ENCODE measurements at regions not wholly inside any gene's neighbourhood (a gene's known extent, or its start where the extent isn't known, plus 50 kb on each side); places are given as distances from the start of the nearest gene placed in this dataset.

GRCh38 chr3:102714567-102714966 lies 279.8 kb downstream of the ZPLD1 start:
- no peak overlapping the region for H3K4me2 ChIP-seq
- no peaks in the 10 kb centered on the region for H3K9me2 ChIP-seq (replicated peaks; ENCODE audit: insufficient read depth)
- H3K4me1 ChIP-seq (ENCODE audit: insufficient read depth): no peaks in the 10 kb centered on the region
- H3K79me2 ChIP-seq: no peaks in the 10 kb centered on the region
- no peak overlapping the region for H2AFZ ChIP-seq
- no peaks in the 10 kb centered on the region for H3K36me3 ChIP-seq (replicated peaks; ENCODE audit: insufficient read depth, low read depth)
- WGBS (ENCODE audit: low lambda C conversion rate, missing lambda C conversion rate): 81% methylated on average over 3 of the region's 3 CpGs
- H3K4me3 ChIP-seq: no peak overlapping the region
- H4K20me1 ChIP-seq (ENCODE audit: insufficient read depth, poor library complexity, severe bottlenecking): no peaks in the 10 kb centered on the region
- no peaks in the 10 kb centered on the region for H3K9me3 ChIP-seq (ENCODE audit: low read depth)
- TF ChIP-seq CTCF (IDR thresholded peaks at IDR 0.05; ENCODE audit: poor library complexity) (no peak), EZH2phosphoT487 (IDR thresholded peaks at IDR 0.05; ENCODE audit: low read depth, severe bottlenecking, unreplicated experiment) (no peak), EZH2 (IDR thresholded peaks at IDR 0.05; ENCODE audit: borderline replicate concordance) (no peak)
- no peak for DNase-seq (ENCODE audit: low spot score)
- no peak overlapping the region for H3K27ac ChIP-seq
- H3K27me3 ChIP-seq: no peaks in the 10 kb centered on the region

GRCh38 chr3:102715030-102715697 lies 280.3 kb downstream of the ZPLD1 start:
- no peak overlapping the region for H3K4me3 ChIP-seq
- no peak overlapping the region for H3K27ac ChIP-seq
- no peak for DNase-seq (ENCODE audit: low spot score)
- no peaks in the 10 kb centered on the region for H4K20me1 ChIP-seq (ENCODE audit: insufficient read depth, poor library complexity, severe bottlenecking)
- no peaks in the 10 kb centered on the region for H3K9me3 ChIP-seq (ENCODE audit: low read depth)
- TF ChIP-seq EZH2phosphoT487 (IDR thresholded peaks at IDR 0.05; ENCODE audit: low read depth, severe bottlenecking, unreplicated experiment) (no peak), CTCF (IDR thresholded peaks at IDR 0.05; ENCODE audit: poor library complexity) (no peak), EZH2 (IDR thresholded peaks at IDR 0.05; ENCODE audit: borderline replicate concordance) (no peak)
- H2AFZ ChIP-seq: no peak overlapping the region
- H3K27me3 ChIP-seq: no peaks in the 10 kb centered on the region
- 92% methylated on average over 2 of the region's 2 CpGs for WGBS (ENCODE audit: low lambda C conversion rate, missing lambda C conversion rate)
- no peak overlapping the region for H3K4me2 ChIP-seq
- no peaks in the 10 kb centered on the region for H3K36me3 ChIP-seq (replicated peaks; ENCODE audit: insufficient read depth, low read depth)
- H3K79me2 ChIP-seq: no peaks in the 10 kb centered on the region
- no peaks in the 10 kb centered on the region for H3K4me1 ChIP-seq (ENCODE audit: insufficient read depth)
- no peaks in the 10 kb centered on the region for H3K9me2 ChIP-seq (replicated peaks; ENCODE audit: insufficient read depth)

- 92% methylated on average over 2 of the region's 2 CpGs for WGBS (ENCODE audit: low lambda C conversion rate, missing lambda C conversion rate)
Observed at GRCh38 chr3:102718651-102719050, 283.8 kb downstream of the ZPLD1 start.

More at GRCh38 chr3:102718651-102719050, 283.8 kb downstream of the ZPLD1 start:
- no peak for DNase-seq (ENCODE audit: low spot score)
- Histone ChIP-seq H3K9me2 (replicated peaks; ENCODE audit: insufficient read depth) (no peaks in the 10 kb centered on the region), H3K27ac (no peak overlapping the region), H2AFZ (no peak overlapping the region), H3K27me3 (no peaks in the 10 kb centered on the region), H3K4me3 (no peak overlapping the region), H3K79me2 (no peaks in the 10 kb centered on the region), H3K9me3 (ENCODE audit: low read depth) (no peaks in the 10 kb centered on the region), H3K36me3 (replicated peaks; ENCODE audit: insufficient read depth, low read depth) (no peaks in the 10 kb centered on the region), H3K4me2 (no peak overlapping the region), H4K20me1 (ENCODE audit: insufficient read depth, poor library complexity, severe bottlenecking) (no peaks in the 10 kb centered on the region), H3K4me1 (ENCODE audit: insufficient read depth) (no peaks in the 10 kb centered on the region)
- TF ChIP-seq EZH2phosphoT487 (IDR thresholded peaks at IDR 0.05; ENCODE audit: low read depth, severe bottlenecking, unreplicated experiment) (no peak), CTCF (IDR thresholded peaks at IDR 0.05; ENCODE audit: poor library complexity) (no peak), EZH2 (IDR thresholded peaks at IDR 0.05; ENCODE audit: borderline replicate concordance) (no peak)
